ENCODE measurements at regions not wholly inside any gene's neighbourhood (a gene's known extent, or its start where the extent isn't known, plus 50 kb on each side); places are given as distances from the start of the nearest gene placed in this dataset.

- TF ChIP-seq CTCF (conservative IDR thresholded peaks at IDR 0.05; ENCODE audit: low read length) (no peak), EZH2phosphoT487 (IDR thresholded peaks at IDR 0.05; ENCODE audit: borderline replicate concordance) (no peak)
Observed at GRCh38 chr4:184312126-184312525, 94.5 kb upstream of the ENPP6 start.

Data from Loucy (cell line).